HEK293 (cell line): ENCODE measurements at regions not wholly inside any gene's neighbourhood (a gene's known extent, or its start where the extent isn't known, plus 50 kb on each side); places are given as distances from the start of the nearest gene placed in this dataset.

Source experiments
- CTCF ChIA-PET: fragments of 350-600 bp; formaldehyde crosslinking; extraction: SDS; loops from one replicate; lab custom pipeline; 2021; ENCODE audit warnings: antibody characterized with exemption; lab: Yijun Ruan, JAX
- POLR2A ChIA-PET: fragments of 300-600 bp; formaldehyde crosslinking; extraction: SDS; loops from one replicate; lab custom pipeline; 2020; ENCODE audit warnings: antibody characterized with exemption, inconsistent platforms; lab: Yijun Ruan, JAX
- H3K27ac ChIP-seq: fragments of 200-500 bp; sonication (Bioruptor generic); 2 replicates; pipeline ENCODE4 v1.5.1; 2014; ENCODE audit warnings: low read depth, low read length, control low read depth, inconsistent platforms; ENCODE audit errors: extremely low read depth
- H3K36me3 ChIP-seq, 2 experiments: fragments of 200-500 bp in 1 of 2; sonication (Bioruptor generic) in 1 of 2; 1 replicate in 1 of 2; 2 replicates in 1 of 2; pipeline ENCODE4 v1.5.1; 2014 to 2017; ENCODE audit warnings: inconsistent platforms in 2 of 2, low read length in 2 of 2; ENCODE audit not compliant: control insufficient read depth in 2 of 2, insufficient read depth in 1 of 2
- H3K4me1 ChIP-seq: fragments of 200-500 bp; sonication (Bioruptor generic); 2 replicates; pipeline ENCODE4 v1.5.1; 2014; ENCODE audit warnings: mild to moderate bottlenecking, low read length, inconsistent platforms; ENCODE audit not compliant: control insufficient read depth, insufficient read depth
- H3K4me3 ChIP-seq: 2 replicates; pipeline ENCODE4 v1.5.1; 2011; ENCODE audit warnings: low read depth, mild to moderate bottlenecking, control low read depth, low read length, moderate library complexity
- H3K9me3 ChIP-seq: fragments of 200-500 bp; sonication (Bioruptor generic); 2 replicates; pipeline ENCODE4 v1.5.1; 2014; ENCODE audit warnings: low read depth, low read length, inconsistent platforms; ENCODE audit not compliant: control insufficient read depth, insufficient read depth
- TRIM28 ChIP-seq: IDR thresholded peaks from 2 replicates; pipeline ENCODE4 v1.6.1; 2011; ENCODE audit warnings: low read length, control low read depth, borderline replicate concordance
- YY1 ChIP-seq: fragments of 450-650 bp; formaldehyde crosslinking; IDR thresholded peaks from 2 replicates; pipeline ENCODE4 v1.5.1; 2018; ENCODE audit warnings: missing biosample characterization, missing genetic modification characterization
- ZBTB7A ChIP-seq: fragments of 450-650 bp; formaldehyde crosslinking; IDR thresholded peaks from 2 replicates; pipeline ENCODE4 v1.5.1; 2016; ENCODE audit warnings: low read depth, missing biosample characterization, missing genetic modification characterization
- ZFP37 ChIP-seq: fragments of 450-650 bp; formaldehyde crosslinking; IDR thresholded peaks from 2 replicates; pipeline ENCODE4 v1.5.1; 2016; ENCODE audit warnings: missing biosample characterization, missing genetic modification characterization
- ZNF157 ChIP-seq: fragments of 450-650 bp; formaldehyde crosslinking; IDR thresholded peaks from 2 replicates; pipeline ENCODE4 v1.5.1; 2016; ENCODE audit warnings: missing biosample characterization, missing genetic modification characterization
- ZNF223 ChIP-seq: fragments of 450-650 bp; formaldehyde crosslinking; IDR thresholded peaks from 2 replicates; pipeline ENCODE4 v1.5.1; 2016; ENCODE audit warnings: missing biosample characterization, missing genetic modification characterization
- ZNF324 ChIP-seq: fragments of 450-650 bp; formaldehyde crosslinking; IDR thresholded peaks from 2 replicates; pipeline ENCODE4 v1.5.1; 2016; ENCODE audit warnings: missing biosample characterization, missing genetic modification characterization
- ZNF473 ChIP-seq: fragments of 450-650 bp; formaldehyde crosslinking; IDR thresholded peaks from 2 replicates; pipeline ENCODE4 v1.5.1; 2017; ENCODE audit warnings: missing biosample characterization, missing genetic modification characterization
- ZNF558 ChIP-seq: fragments of 450-650 bp; formaldehyde crosslinking; IDR thresholded peaks from 2 replicates; pipeline ENCODE4 v1.5.1; 2016; ENCODE audit warnings: missing biosample characterization, missing genetic modification characterization
- ZNF626 ChIP-seq: fragments of 450-650 bp; sonication (Bioruptor Pico); formaldehyde crosslinking; IDR thresholded peaks from 2 replicates; pipeline ENCODE4 v1.5.1; 2018; ENCODE audit warnings: missing biosample characterization, missing genetic modification characterization, inconsistent platforms
- ZNF629 ChIP-seq: fragments of 450-650 bp; formaldehyde crosslinking; IDR thresholded peaks from 2 replicates; pipeline ENCODE4 v1.5.1; 2017; ENCODE audit warnings: missing biosample characterization, missing genetic modification characterization
- ZNF692 ChIP-seq: fragments of 450-650 bp; formaldehyde crosslinking; IDR thresholded peaks from 2 replicates; pipeline ENCODE4 v1.5.1; 2016; ENCODE audit warnings: missing biosample characterization, missing genetic modification characterization
- ZNF777 ChIP-seq: fragments of 450-650 bp; formaldehyde crosslinking; IDR thresholded peaks from 2 replicates; pipeline ENCODE4 v1.5.1; 2017; ENCODE audit warnings: missing biosample characterization, missing genetic modification characterization, borderline replicate concordance
- ZSCAN18 ChIP-seq: fragments of 450-650 bp; formaldehyde crosslinking; IDR thresholded peaks from 2 replicates; pipeline ENCODE4 v1.5.1; 2016; ENCODE audit warnings: missing biosample characterization, missing genetic modification characterization
- TF ChIP-seq, protein P1 (sequence below): fragments of 450-650 bp; formaldehyde crosslinking; optimal IDR thresholded peaks from 2 replicates; pipeline ENCODE3; 2016; ENCODE audit warnings: missing biosample characterization, mild to moderate bottlenecking, missing genetic modification characterization
- TF ChIP-seq, protein P2 (sequence below): fragments of 450-650 bp; formaldehyde crosslinking; IDR thresholded peaks from 2 replicates; pipeline ENCODE4 v1.5.0; 2017; ENCODE audit warnings: missing biosample characterization, missing genetic modification characterization, borderline replicate concordance
- TF ChIP-seq, protein P3 (sequence below): fragments of 450-650 bp; formaldehyde crosslinking; IDR thresholded peaks from 2 replicates; pipeline ENCODE4 v1.5.1; 2017; ENCODE audit warnings: missing biosample characterization, missing genetic modification characterization
- TF ChIP-seq, protein P4 (sequence below): fragments of 450-650 bp; formaldehyde crosslinking; IDR thresholded peaks from 2 replicates; pipeline ENCODE4 v1.5.1; 2016; ENCODE audit warnings: missing biosample characterization, missing genetic modification characterization

DNA sequence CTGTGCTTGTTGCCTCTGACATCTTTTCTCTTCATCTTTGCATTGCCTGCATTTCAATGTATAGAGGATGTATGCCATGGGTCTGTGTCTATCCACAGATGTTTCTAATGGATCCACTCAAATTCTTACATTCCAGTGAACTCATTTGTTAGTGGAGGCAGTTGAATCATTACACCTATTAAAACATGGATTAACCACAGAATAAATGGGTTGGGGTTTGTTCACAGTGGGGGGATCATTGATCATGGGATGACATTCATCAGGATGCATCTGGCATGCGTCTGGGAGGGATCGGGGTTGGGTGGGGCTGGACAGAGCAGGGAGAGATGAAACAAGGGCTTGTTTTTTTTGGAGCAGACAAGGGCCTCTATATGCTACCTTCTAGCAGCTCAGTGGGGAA lies 182.5 kb downstream of the RHOU start:
- POLR2A ChIA-PET = no interaction called here
- TF ChIP-seq ZNF629 = no peak
- TF ChIP-seq, protein P1, sequence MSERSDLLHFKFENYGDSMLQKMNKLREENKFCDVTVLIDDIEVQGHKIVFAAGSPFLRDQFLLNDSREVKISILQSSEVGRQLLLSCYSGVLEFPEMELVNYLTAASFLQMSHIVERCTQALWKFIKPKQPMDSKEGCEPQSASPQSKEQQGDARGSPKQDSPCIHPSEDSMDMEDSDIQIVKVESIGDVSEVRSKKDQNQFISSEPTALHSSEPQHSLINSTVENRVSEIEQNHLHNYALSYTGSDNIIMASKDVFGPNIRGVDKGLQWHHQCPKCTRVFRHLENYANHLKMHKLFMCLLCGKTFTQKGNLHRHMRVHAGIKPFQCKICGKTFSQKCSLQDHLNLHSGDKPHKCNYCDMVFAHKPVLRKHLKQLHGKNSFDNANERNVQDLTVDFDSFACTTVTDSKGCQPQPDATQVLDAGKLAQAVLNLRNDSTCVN (tag by site-specific recombination) = no peak
- TF ChIP-seq ZBTB7A (tag by site-specific recombination) = no peak
- TF ChIP-seq ZNF777 (tag by site-specific recombination) = no peak
- TF ChIP-seq, protein P2, sequence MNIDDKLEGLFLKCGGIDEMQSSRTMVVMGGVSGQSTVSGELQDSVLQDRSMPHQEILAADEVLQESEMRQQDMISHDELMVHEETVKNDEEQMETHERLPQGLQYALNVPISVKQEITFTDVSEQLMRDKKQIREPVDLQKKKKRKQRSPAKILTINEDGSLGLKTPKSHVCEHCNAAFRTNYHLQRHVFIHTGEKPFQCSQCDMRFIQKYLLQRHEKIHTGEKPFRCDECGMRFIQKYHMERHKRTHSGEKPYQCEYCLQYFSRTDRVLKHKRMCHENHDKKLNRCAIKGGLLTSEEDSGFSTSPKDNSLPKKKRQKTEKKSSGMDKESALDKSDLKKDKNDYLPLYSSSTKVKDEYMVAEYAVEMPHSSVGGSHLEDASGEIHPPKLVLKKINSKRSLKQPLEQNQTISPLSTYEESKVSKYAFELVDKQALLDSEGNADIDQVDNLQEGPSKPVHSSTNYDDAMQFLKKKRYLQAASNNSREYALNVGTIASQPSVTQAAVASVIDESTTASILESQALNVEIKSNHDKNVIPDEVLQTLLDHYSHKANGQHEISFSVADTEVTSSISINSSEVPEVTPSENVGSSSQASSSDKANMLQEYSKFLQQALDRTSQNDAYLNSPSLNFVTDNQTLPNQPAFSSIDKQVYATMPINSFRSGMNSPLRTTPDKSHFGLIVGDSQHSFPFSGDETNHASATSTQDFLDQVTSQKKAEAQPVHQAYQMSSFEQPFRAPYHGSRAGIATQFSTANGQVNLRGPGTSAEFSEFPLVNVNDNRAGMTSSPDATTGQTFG = no peak
- no peak for TF ChIP-seq ZNF157 (tag by site-specific recombination)
- H3K36me3 ChIP-seq = no peaks in the 10 kb centered on the region
- peaks cover 2% of the 10 kb centered on the region; the same call in 1 of the 2 replicates for H3K9me3 ChIP-seq
- CTCF ChIA-PET = no interaction called here
- H3K27ac ChIP-seq = no peak overlapping the region
- no peak overlapping the region for H3K4me3 ChIP-seq
- no peaks in the 10 kb centered on the region for H3K4me1 ChIP-seq

GRCh38 chr1:228918335-228918734 lies 183.1 kb downstream of the RHOU start:
- ChIA-PET CTCF (interaction anchor here (0.7 kb wide), 1 partner anchor 385 kb away, joined by 3 read pairs; no protein-coding TSS in a partner anchor), POLR2A (no interaction called here)
- TF ChIP-seq ZNF692 (tag by site-specific recombination) (0 out of 2 replicates have a peak, but pooled peaks have one; percentile 22), ZNF473 (tag by site-specific recombination) (no peak)
- TF ChIP-seq, all 188 proteins: peak for 1
- H3K4me1 ChIP-seq = no peaks in the 10 kb centered on the region
- peaks cover 2% of the 10 kb centered on the region; the same call in 1 of the 2 replicates for H3K9me3 ChIP-seq
- no peak overlapping the region for H3K4me3 ChIP-seq
- H3K27ac ChIP-seq = no peak overlapping the region
- no peaks in the 10 kb centered on the region for H3K36me3 ChIP-seq

- POLR2A ChIA-PET = no interaction called here
- no peaks in the 10 kb centered on the region for H3K4me1 ChIP-seq
- H3K9me3 ChIP-seq = peaks cover 2% of the 10 kb centered on the region; the same call in 1 of the 2 replicates
- TF ChIP-seq ZNF777 (tag by site-specific recombination) (no peak), YY1 (tag by site-specific recombination) (no peak), ZSCAN18 (no peak), TRIM28 (no peak), ZNF626 (no peak), ZFP37 (tag by site-specific recombination) (no peak), ZNF223 (tag by site-specific recombination) (no peak), ZNF558 (tag by site-specific recombination) (no peak), ZNF324 (tag by site-specific recombination) (no peak)
- TF ChIP-seq, protein P3, sequence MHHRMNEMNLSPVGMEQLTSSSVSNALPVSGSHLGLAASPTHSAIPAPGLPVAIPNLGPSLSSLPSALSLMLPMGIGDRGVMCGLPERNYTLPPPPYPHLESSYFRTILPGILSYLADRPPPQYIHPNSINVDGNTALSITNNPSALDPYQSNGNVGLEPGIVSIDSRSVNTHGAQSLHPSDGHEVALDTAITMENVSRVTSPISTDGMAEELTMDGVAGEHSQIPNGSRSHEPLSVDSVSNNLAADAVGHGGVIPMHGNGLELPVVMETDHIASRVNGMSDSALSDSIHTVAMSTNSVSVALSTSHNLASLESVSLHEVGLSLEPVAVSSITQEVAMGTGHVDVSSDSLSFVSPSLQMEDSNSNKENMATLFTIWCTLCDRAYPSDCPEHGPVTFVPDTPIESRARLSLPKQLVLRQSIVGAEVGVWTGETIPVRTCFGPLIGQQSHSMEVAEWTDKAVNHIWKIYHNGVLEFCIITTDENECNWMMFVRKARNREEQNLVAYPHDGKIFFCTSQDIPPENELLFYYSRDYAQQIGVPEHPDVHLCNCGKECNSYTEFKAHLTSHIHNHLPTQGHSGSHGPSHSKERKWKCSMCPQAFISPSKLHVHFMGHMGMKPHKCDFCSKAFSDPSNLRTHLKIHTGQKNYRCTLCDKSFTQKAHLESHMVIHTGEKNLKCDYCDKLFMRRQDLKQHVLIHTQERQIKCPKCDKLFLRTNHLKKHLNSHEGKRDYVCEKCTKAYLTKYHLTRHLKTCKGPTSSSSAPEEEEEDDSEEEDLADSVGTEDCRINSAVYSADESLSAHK = no peak
- TF ChIP-seq, protein P4, sequence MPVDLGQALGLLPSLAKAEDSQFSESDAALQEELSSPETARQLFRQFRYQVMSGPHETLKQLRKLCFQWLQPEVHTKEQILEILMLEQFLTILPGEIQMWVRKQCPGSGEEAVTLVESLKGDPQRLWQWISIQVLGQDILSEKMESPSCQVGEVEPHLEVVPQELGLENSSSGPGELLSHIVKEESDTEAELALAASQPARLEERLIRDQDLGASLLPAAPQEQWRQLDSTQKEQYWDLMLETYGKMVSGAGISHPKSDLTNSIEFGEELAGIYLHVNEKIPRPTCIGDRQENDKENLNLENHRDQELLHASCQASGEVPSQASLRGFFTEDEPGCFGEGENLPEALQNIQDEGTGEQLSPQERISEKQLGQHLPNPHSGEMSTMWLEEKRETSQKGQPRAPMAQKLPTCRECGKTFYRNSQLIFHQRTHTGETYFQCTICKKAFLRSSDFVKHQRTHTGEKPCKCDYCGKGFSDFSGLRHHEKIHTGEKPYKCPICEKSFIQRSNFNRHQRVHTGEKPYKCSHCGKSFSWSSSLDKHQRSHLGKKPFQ (tag by site-specific recombination) = no peak
- CTCF ChIA-PET = no interaction called here
- no peaks in the 10 kb centered on the region for H3K36me3 ChIP-seq
- H3K4me3 ChIP-seq = no peak overlapping the region
- H3K27ac ChIP-seq = no peak overlapping the region
These were observed 184.6 kb downstream of the RHOU start for GRCh38 chr1:228919914-228920313.
